Nephron (organoid): ENCODE measurements at regions not wholly inside any gene's neighbourhood (a gene's known extent, or its start where the extent isn't known, plus 50 kb on each side); places are given as distances from the start of the nearest gene placed in this dataset.

Experiments used
- H3K27ac Mint-ChIP-seq, 3 experiments: 2 replicates each; pipeline ENCODE4 v1.8.0; 2020; ENCODE audit warnings: mixed read lengths in 3 of 3, mild to moderate bottlenecking in 2 of 3, moderate library complexity in 1 of 3
- H3K27me3 Mint-ChIP-seq: 2 replicates; pipeline ENCODE4 v1.8.0; 2021; ENCODE audit warnings: low read depth, mild to moderate bottlenecking, moderate library complexity, mixed read lengths
- H3K36me3 Mint-ChIP-seq: 2 replicates; pipeline ENCODE4 v1.8.0; 2020; ENCODE audit warnings: low read depth, mixed read lengths
- H3K4me1 Mint-ChIP-seq: 2 replicates; pipeline ENCODE4 v1.8.0; 2020; ENCODE audit warnings: mixed read lengths
- H3K4me3 Mint-ChIP-seq, 3 experiments: 2 replicates each; pipeline ENCODE4 v1.8.0; 2020; ENCODE audit warnings: mild to moderate bottlenecking in 3 of 3, mixed read lengths in 3 of 3, moderate library complexity in 2 of 3
- H3K9me3 Mint-ChIP-seq: 2 replicates; pipeline ENCODE4 v1.8.0; 2020; ENCODE audit warnings: mixed read lengths
- CTCF ChIP-seq, 3 experiments: fragments of 200-600 bp; sonication (generic); IDR thresholded peaks; one replicate each; pipeline ENCODE4 v1.5.0; 2021; ENCODE audit warnings: antibody characterized with exemption in 3 of 3; ENCODE audit not compliant: unreplicated experiment in 3 of 3

GRCh38 chr17:36813357-36813756 lies 123.9 kb upstream of the LHX1 start:
- H3K4me3 Mint-ChIP-seq = no peak overlapping the region
- no peak overlapping the region for H3K27ac Mint-ChIP-seq
- no peak for TF ChIP-seq CTCF (IDR thresholded peaks at IDR 0.05; ENCODE audit: unreplicated experiment in 3 of 3)
- H3K36me3 Mint-ChIP-seq = no peaks in the 10 kb centered on the region
- peaks cover 20% of the 10 kb centered on the region for H3K4me1 Mint-ChIP-seq
- peaks cover 92% of the 10 kb centered on the region for H3K27me3 Mint-ChIP-seq
- H3K9me3 Mint-ChIP-seq = no peaks in the 10 kb centered on the region

DNA sequence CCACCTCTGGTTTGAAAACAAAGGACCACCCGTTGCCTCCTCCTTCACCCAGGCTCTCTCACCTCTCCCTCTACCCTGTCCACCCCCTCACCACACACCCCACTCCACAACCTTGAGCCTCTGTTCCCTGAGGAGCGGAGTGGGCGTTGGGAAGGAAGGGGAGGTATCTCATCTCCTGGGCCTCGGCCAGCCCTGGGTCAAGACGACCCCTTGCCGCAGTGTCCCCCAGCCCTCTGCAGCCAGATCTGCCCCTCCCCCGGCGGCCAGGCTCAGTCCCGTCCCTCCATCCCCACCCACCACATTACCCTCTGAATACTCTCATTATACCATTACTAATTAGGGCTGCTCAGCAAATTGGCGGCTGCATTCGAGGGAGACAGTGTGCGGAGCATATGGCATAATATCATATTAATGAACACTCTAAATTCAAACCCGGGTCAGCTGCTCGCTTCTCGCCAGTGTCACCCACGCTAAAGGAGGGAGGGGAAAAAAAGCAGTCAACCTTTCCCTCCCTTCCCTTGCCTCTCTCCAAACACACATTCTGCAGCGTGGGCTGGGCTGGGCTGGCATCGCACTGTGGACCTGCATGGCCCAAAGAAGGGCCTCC lies 123.2 kb upstream of the LHX1 start:
- H3K9me3 Mint-ChIP-seq = no peaks in the 10 kb centered on the region
- peaks cover 20% of the 10 kb centered on the region for H3K4me1 Mint-ChIP-seq
- H3K27ac Mint-ChIP-seq = peak overlapping the region in 1 of 3 experiments; percentile 17
- no peak overlapping the region for H3K4me3 Mint-ChIP-seq
- peaks cover 92% of the 10 kb centered on the region for H3K27me3 Mint-ChIP-seq
- no peak for TF ChIP-seq CTCF (IDR thresholded peaks at IDR 0.05; ENCODE audit: unreplicated experiment in 3 of 3)
- H3K36me3 Mint-ChIP-seq = no peaks in the 10 kb centered on the region

DNA sequence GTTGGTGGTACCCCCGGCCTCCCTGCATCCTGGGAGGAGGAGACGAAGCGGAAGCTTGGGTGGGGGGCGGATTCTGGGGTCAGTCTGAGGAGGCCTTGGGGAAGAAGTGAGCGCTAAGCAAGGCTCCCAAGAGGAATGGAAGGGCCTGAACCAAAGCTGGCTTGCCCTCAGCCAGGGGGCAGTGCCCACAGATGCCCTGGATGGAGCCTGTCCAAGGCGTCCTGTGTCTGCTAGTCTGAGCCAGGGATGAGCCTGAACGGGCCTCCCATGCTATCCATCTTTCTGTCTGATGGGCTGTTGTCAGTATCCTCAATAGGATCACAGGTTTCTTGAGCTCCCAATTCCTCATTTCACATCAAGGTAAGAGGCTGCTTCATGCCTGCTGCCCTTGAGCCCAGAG lies 122.3 kb upstream of the LHX1 start:
- H3K36me3 Mint-ChIP-seq = no peaks in the 10 kb centered on the region
- H3K4me3 Mint-ChIP-seq = no peak overlapping the region
- H3K9me3 Mint-ChIP-seq = no peaks in the 10 kb centered on the region
- H3K27ac Mint-ChIP-seq = peak overlapping the region in 1 of 3 experiments; percentile 17
- H3K27me3 Mint-ChIP-seq = peaks cover 92% of the 10 kb centered on the region
- peaks cover 20% of the 10 kb centered on the region for H3K4me1 Mint-ChIP-seq
- TF ChIP-seq CTCF (IDR thresholded peaks at IDR 0.05; ENCODE audit: unreplicated experiment in 3 of 3) = no peak

DNA sequence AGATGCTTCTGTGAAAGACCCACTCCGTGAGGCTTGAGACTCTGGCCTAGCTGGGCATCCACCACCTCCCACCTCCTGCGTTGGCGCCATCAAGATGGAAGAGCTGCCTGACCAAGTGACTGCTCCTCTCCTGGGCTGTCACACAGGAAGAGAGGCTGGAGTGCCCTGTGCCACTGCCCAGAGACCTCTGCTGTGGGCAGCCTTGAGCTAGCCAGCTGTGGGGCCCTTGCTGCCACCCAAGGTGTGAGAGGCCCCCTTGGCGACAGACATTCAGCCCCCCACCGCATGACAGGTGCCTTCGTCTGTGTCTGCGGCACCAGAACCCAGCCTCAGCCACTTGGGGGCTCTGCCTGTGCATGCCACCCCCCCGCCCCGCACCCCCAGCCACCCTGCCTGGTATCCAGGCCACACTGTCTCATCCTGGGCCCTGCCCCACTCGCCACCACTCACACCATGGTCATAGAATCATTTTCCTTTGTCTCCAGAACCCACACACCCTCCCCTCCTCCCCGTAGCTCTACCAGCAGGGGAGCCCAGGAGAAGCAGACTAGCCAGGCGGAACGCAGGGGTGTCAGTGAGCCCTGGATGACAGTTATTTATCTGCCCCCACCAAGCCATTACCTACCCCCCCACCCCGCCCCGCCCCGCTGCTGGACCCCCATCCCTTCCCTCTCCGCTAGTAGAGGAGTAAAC lies 120.9 kb upstream of the LHX1 start:
- Mint-ChIP-seq H3K4me1 (peaks cover 20% of the 10 kb centered on the region), H3K36me3 (no peaks in the 10 kb centered on the region), H3K27ac (peak overlapping the region in 1 of 3 experiments; percentile 76), H3K27me3 (peaks cover 90% of the 10 kb centered on the region), H3K9me3 (no peaks in the 10 kb centered on the region), H3K4me3 (no peak overlapping the region)
- TF ChIP-seq CTCF (IDR thresholded peaks at IDR 0.05; ENCODE audit: unreplicated experiment in 3 of 3) = no peak

GRCh38 chr17:36816907-36817288 lies 120.4 kb upstream of the LHX1 start:
- no peaks in the 10 kb centered on the region for H3K36me3 Mint-ChIP-seq
- H3K27me3 Mint-ChIP-seq = peaks cover 90% of the 10 kb centered on the region
- TF ChIP-seq CTCF (IDR thresholded peaks at IDR 0.05; ENCODE audit: unreplicated experiment in 3 of 3) = no peak
- peak overlapping the region; percentile 76 to 92 (median 86) for H3K27ac Mint-ChIP-seq
- H3K9me3 Mint-ChIP-seq = no peaks in the 10 kb centered on the region
- H3K4me3 Mint-ChIP-seq = no peak overlapping the region
- H3K4me1 Mint-ChIP-seq = peaks cover 20% of the 10 kb centered on the region
